Kidney (tissue), 13 donors: ENCODE measurements at regions not wholly inside any gene's neighbourhood (a gene's known extent, or its start where the extent isn't known, plus 50 kb on each side); places are given as distances from the start of the nearest gene placed in this dataset.

ENCODE experiments used
- DNase-seq, 5 donors: peaks; one replicate each; pipeline ENCODE4 v3.0.0-alpha.2; 2013 to 2020
- FAIRE-seq: peaks from 2 replicates; lab custom pipeline; 2012; peaks lifted over from hg19 to GRCh38; lab: Jason Lieb, UNC
- H3K27ac ChIP-seq, 2 donors: one replicate each; pipeline ENCODE4 v1.7.0; 2013; ENCODE audit warnings: low read depth in 2 of 2, low read length in 2 of 2, inconsistent platforms in 1 of 2
- H3K27me3 ChIP-seq: one replicate; pipeline ENCODE4 v1.7.1; 2013; ENCODE audit warnings: low read length, inconsistent platforms; ENCODE audit not compliant: control insufficient read depth, insufficient read depth
- H3K36me3 ChIP-seq, 3 donors: one replicate each; pipeline versions ENCODE4 v1.7.0 to v1.7.1; 2013; ENCODE audit warnings: low read length in 3 of 3, control low read depth in 1 of 3, inconsistent platforms in 1 of 3; ENCODE audit not compliant: insufficient read depth in 3 of 3, control insufficient read depth in 2 of 3
- H3K4me1 ChIP-seq, 3 donors: one replicate each; pipeline versions ENCODE4 v1.7.0 to v1.7.1; 2013; ENCODE audit warnings: low read length in 3 of 3, inconsistent platforms in 1 of 3, low read depth in 1 of 3; ENCODE audit not compliant: control insufficient read depth in 2 of 3, insufficient read depth in 2 of 3
- H3K4me3 ChIP-seq, 3 donors: one replicate each; pipeline versions ENCODE4 v1.7.0 to v1.8.1; 2013; ENCODE audit warnings: low read length in 3 of 3, control low read depth in 1 of 3, inconsistent platforms in 1 of 3
- H3K9ac ChIP-seq, 3 donors: one replicate each; pipeline versions ENCODE4 v1.7.0 to v1.7.1; 2013; ENCODE audit warnings: low read length in 3 of 3, control low read depth in 1 of 3, inconsistent platforms in 1 of 3
- H3K9me3 ChIP-seq, 3 donors: one replicate each; pipeline versions ENCODE4 v1.7.0 to v1.7.1; 2013; ENCODE audit warnings: low read length in 3 of 3, control low read depth in 1 of 3, inconsistent platforms in 1 of 3; ENCODE audit not compliant: control insufficient read depth in 2 of 3, insufficient read depth in 1 of 3
- CTCF ChIP-seq: IDR thresholded peaks from 3 replicates; pipeline ENCODE4 v1.5.1; 2012; ENCODE audit warnings: mild to moderate bottlenecking, moderate library complexity, borderline replicate concordance; ENCODE audit not compliant: insufficient read depth; ENCODE audit errors: extremely low read depth
- intact Hi-C: fragments of 100-400 bp; cut with DNase I; formaldehyde crosslinking; loops from one replicate; pipeline ENCODE4 v1.11.1; 2022
- donor health status: control.
- donor health status: control.
- donor health status: control.
- donor health status: control.
- donor health status: control.
- donor health status: DM: yes; HTN: yes; CAD: no.
- donor health status: Normal renal cell carcinoma (clear cell type).

GRCh38 chr17:69654981-69655855, 240.7 kb downstream of the MAP2K6 start:
- H3K4me1 ChIP-seq, result no peaks in the 10 kb centered on the region
- no peaks in the 10 kb centered on the region for H3K9me3 ChIP-seq
- H3K27me3 ChIP-seq, result no peaks in the 10 kb centered on the region
- intact Hi-C loops, result no loop called here
- DNase-seq (peak in 2 of 5 donors; percentile 48 to 54), FAIRE-seq (no peak)
- no peak overlapping the region for H3K9ac ChIP-seq
- H3K36me3 ChIP-seq, result no peaks in the 10 kb centered on the region
- no peak for TF ChIP-seq CTCF
- no peak overlapping the region for H3K27ac ChIP-seq
- no peak overlapping the region for H3K4me3 ChIP-seq

GRCh38 chr17:69655902-69656301, 241.4 kb downstream of the MAP2K6 start:
- H3K9ac ChIP-seq, result no peak overlapping the region
- no peak for DNase-seq
- no peak for FAIRE-seq
- H3K4me3 ChIP-seq, result no peak overlapping the region
- no peaks in the 10 kb centered on the region for H3K36me3 ChIP-seq
- intact Hi-C loops, result no loop called here
- no peaks in the 10 kb centered on the region for H3K4me1 ChIP-seq
- H3K9me3 ChIP-seq, result no peaks in the 10 kb centered on the region
- TF ChIP-seq CTCF, result no peak
- no peaks in the 10 kb centered on the region for H3K27me3 ChIP-seq
- no peak overlapping the region for H3K27ac ChIP-seq

- intact Hi-C loops, result no loop called here
- no peak for FAIRE-seq
Measured at GRCh38 chr17:69669441-69670178, 255.1 kb downstream of the MAP2K6 start.

More at GRCh38 chr17:69669441-69670178, 255.1 kb downstream of the MAP2K6 start:
- no peaks in the 10 kb centered on the region for H3K36me3 ChIP-seq
- TF ChIP-seq CTCF, result no peak
- H3K4me1 ChIP-seq, result no peaks in the 10 kb centered on the region
- no peak overlapping the region for H3K9ac ChIP-seq
- H3K9me3 ChIP-seq, result no peaks in the 10 kb centered on the region
- peak in 2 of 5 donors; percentile 21 to 36 for DNase-seq
- H3K4me3 ChIP-seq, result no peak overlapping the region
- H3K27me3 ChIP-seq, result no peaks in the 10 kb centered on the region
- H3K27ac ChIP-seq, result no peak overlapping the region
